SK-N-SH treated with all-trans-retinoic acid at 6 μM for 48 hours (cell line): ENCODE measurements at regions not wholly inside any gene's neighbourhood (a gene's known extent, or its start where the extent isn't known, plus 50 kb on each side); places are given as distances from the start of the nearest gene placed in this dataset.

Experiments
- ARNTL ChIP-seq: fragments of 450-650 bp; formaldehyde crosslinking; IDR thresholded peaks from 2 replicates; pipeline ENCODE4 v1.5.0; 2020; ENCODE audit warnings: low read depth, mild to moderate bottlenecking, moderate library complexity, borderline replicate concordance
- CSDC2 ChIP-seq: fragments of 250-450 bp; sonication (Bioruptor Pico); IDR thresholded peaks from 2 replicates; pipeline ENCODE4 v1.5.0; 2020; ENCODE audit warnings: mild to moderate bottlenecking, moderate library complexity
- SNAI2 ChIP-seq: fragments of 250-450 bp; sonication (Bioruptor Pico); IDR thresholded peaks from 2 replicates; pipeline ENCODE4 v1.5.0; 2020; ENCODE audit warnings: mild to moderate bottlenecking, moderate library complexity
- TCF4 ChIP-seq: fragments of 250-450 bp; sonication (Bioruptor Pico); IDR thresholded peaks from 2 replicates; pipeline ENCODE4 v1.8.0; 2021; ENCODE audit warnings: mild to moderate bottlenecking, moderate library complexity, borderline replicate concordance
- ZC3H10 ChIP-seq: fragments of 250-450 bp; sonication (Bioruptor Pico); IDR thresholded peaks from 2 replicates; pipeline ENCODE4 v1.5.1; 2021; ENCODE audit warnings: mild to moderate bottlenecking, moderate library complexity
- ZFP3 ChIP-seq: fragments of 250-450 bp; sonication (Bioruptor Pico); IDR thresholded peaks from 2 replicates; pipeline ENCODE4 v1.5.0; 2020; ENCODE audit warnings: mild to moderate bottlenecking, moderate library complexity
- ZNF70 ChIP-seq: fragments of 450-650 bp; formaldehyde crosslinking; IDR thresholded peaks from 2 replicates; pipeline ENCODE4 v1.5.0; 2020; ENCODE audit warnings: mild to moderate bottlenecking, moderate library complexity
- TF ChIP-seq, protein P1 (sequence below): fragments of 250-450 bp; sonication (Bioruptor Pico); IDR thresholded peaks from 2 replicates; pipeline ENCODE4 v1.8.0; 2021; ENCODE audit warnings: low read depth, mild to moderate bottlenecking, moderate library complexity, borderline replicate concordance
- TF ChIP-seq, protein P2 (sequence below): fragments of 250-450 bp; sonication (Bioruptor Pico); IDR thresholded peaks from 2 replicates; pipeline ENCODE4 v1.5.1; 2020; ENCODE audit warnings: low read depth, mild to moderate bottlenecking, moderate library complexity

DNA sequence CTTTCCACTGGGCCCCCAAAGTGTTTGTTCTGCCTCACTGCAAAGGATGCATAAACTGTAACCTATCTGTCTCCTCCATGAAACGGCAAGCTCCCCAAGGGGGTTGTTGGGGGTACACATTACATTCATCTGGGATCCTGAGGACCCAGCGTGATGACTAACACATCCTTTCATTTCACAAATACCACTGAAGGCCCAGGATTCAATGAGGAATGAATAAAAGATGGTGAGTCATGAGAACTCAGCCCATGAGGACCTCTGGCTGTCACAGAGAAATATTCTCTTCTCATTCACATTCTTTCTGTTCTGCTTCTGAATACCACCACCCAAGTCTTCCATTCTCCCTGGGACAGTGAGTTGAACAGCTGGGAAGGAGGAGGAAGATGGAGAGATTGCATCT lies 149.8 kb downstream of the RBFOX3 start:
- TF ChIP-seq SNAI2 (CRISPR knock-in tag) (no peak), ZNF70 (CRISPR knock-in tag) (no peak), CSDC2 (CRISPR knock-in tag) (no peak), ZC3H10 (CRISPR knock-in tag) (no peak), ARNTL (CRISPR knock-in tag) (no peak), TCF4 (CRISPR knock-in tag) (no peak), ZFP3 (CRISPR knock-in tag) (no peak)
- TF ChIP-seq, protein P1, sequence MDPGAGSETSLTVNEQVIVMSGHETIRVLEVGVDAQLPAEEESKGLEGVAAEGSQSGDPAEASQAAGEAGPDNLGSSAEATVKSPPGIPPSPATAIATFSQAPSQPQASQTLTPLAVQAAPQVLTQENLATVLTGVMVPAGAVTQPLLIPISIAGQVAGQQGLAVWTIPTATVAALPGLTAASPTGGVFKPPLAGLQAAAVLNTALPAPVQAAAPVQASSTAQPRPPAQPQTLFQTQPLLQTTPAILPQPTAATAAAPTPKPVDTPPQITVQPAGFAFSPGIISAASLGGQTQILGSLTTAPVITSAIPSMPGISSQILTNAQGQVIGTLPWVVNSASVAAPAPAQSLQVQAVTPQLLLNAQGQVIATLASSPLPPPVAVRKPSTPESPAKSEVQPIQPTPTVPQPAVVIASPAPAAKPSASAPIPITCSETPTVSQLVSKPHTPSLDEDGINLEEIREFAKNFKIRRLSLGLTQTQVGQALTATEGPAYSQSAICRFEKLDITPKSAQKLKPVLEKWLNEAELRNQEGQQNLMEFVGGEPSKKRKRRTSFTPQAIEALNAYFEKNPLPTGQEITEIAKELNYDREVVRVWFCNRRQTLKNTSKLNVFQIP (CRISPR knock-in tag) = no peak
- TF ChIP-seq, protein P2, sequence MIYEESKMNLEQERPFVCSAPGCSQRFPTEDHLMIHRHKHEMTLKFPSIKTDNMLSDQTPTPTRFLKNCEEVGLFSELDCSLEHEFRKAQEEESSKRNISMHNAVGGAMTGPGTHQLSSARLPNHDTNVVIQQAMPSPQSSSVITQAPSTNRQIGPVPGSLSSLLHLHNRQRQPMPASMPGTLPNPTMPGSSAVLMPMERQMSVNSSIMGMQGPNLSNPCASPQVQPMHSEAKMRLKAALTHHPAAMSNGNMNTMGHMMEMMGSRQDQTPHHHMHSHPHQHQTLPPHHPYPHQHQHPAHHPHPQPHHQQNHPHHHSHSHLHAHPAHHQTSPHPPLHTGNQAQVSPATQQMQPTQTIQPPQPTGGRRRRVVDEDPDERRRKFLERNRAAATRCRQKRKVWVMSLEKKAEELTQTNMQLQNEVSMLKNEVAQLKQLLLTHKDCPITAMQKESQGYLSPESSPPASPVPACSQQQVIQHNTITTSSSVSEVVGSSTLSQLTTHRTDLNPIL (CRISPR knock-in tag) = no peak
